Testis (tissue), 2 donors: ENCODE measurements at regions not wholly inside any gene's neighbourhood (a gene's known extent, or its start where the extent isn't known, plus 50 kb on each side); places are given as distances from the start of the nearest gene placed in this dataset.

Experiments
- DNase-seq: peaks from one replicate; pipeline ENCODE4 v3.0.0-alpha.2; 2019
- H3K27ac ChIP-seq, 2 donors: fragments of 200-600 bp; sonication (generic); one replicate each; pipeline ENCODE4 v1.5.1; 2019
- H3K27me3 ChIP-seq: fragments of 200-600 bp; sonication (generic); one replicate; pipeline ENCODE4 v1.5.1; 2019
- H3K36me3 ChIP-seq: fragments of 200-600 bp; sonication (generic); one replicate; pipeline ENCODE4 v1.5.1; 2017; ENCODE audit warnings: low read depth; ENCODE audit errors: missing control alignments
- H3K4me1 ChIP-seq: fragments of 200-600 bp; sonication (generic); one replicate; pipeline ENCODE4 v1.5.1; 2019
- H3K4me3 ChIP-seq, 2 donors: fragments of 200-600 bp; sonication (generic); one replicate each; pipeline ENCODE4 v1.5.1; 2017 to 2019
- H3K9me3 ChIP-seq: fragments of 200-600 bp; sonication (generic); one replicate; pipeline ENCODE4 v1.5.1; 2017
- CTCF ChIP-seq, 3 experiments: fragments of 450-650 bp in 2 of 3; fragments of 200-600 bp in 1 of 3; sonication (generic) in 1 of 3; IDR thresholded peaks; one replicate each; pipeline ENCODE4 v1.5.1; 2016 to 2019; ENCODE audit warnings: antibody characterized with exemption in 3 of 3, mild to moderate bottlenecking in 2 of 3, moderate library complexity in 1 of 3
- POLR2A ChIP-seq: fragments of 450-650 bp; IDR thresholded peaks from one replicate; pipeline ENCODE4 v1.6.1; 2017; ENCODE audit warnings: antibody characterized with exemption, mild to moderate bottlenecking, moderate library complexity
- WGBS, 2 donors: methylation state at CpG; one replicate each; pipeline ENCODE4 v1.1.5; 2018; 5-methylcytosine and 5-hydroxymethylcytosine counted together
- intact Hi-C: fragments of 100-400 bp; cut with DNase I; formaldehyde crosslinking; loops from one replicate; pipeline ENCODE4 v1.15.1; 2023; ENCODE audit warnings: low total_unique reads

DNA sequence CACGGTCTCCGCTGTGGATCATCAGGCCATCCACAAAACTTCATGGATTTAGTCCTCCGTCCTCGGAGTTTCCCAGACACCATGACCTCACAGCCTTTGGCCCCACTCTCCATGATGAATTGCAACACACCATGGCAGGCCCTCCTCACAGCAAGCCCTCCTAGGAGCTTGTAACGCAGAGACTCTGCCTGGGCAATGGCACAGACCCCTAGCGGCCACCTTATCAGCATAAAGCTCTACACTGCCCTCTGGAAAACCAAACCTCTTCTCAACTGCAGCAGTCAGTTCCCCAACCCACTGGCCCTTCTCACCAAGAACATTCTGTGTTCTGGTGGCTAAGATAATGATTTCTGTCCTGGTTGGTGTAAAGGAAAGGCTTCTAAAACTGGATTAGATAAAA lies 238.4 kb upstream of the USP15 start:
- DNase-seq: no peak
- TF ChIP-seq POLR2A: no peak
- no peak for TF ChIP-seq CTCF (IDR thresholded peaks at IDR 0.05)
- H3K4me1 ChIP-seq: no peaks in the 10 kb centered on the region
- no peaks in the 10 kb centered on the region for H3K27me3 ChIP-seq
- H3K4me3 ChIP-seq: no peak overlapping the region
- intact Hi-C loops: no loop called here
- 87 to 92% methylated on average over 6 of the region's 6 CpGs for WGBS, 2 donors
- no peak overlapping the region for H3K27ac ChIP-seq
- no peaks in the 10 kb centered on the region for H3K36me3 ChIP-seq
- no peaks in the 10 kb centered on the region for H3K9me3 ChIP-seq

DNA sequence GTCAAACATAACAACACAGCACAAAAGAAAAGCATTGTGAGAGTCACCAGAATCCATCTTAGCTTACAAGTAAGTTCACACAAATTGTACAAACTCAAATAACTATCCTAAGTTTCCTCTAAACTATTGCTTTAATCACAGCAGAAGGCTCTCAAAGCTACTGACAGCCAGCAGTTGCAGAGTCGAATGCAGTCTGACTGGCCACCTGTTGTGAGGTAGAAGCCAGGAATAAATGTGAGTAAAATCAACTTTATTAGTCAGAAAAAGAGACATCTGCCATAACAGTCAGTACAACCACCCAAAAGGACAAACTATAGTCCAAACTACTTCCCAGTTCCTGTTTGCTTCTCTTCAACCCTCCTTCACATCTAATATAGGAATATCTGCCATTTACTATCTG lies 231.7 kb upstream of the USP15 start:
- Histone ChIP-seq H3K4me3 (no peak overlapping the region), H3K27ac (no peak overlapping the region), H3K9me3 (no peaks in the 10 kb centered on the region), H3K4me1 (no peaks in the 10 kb centered on the region), H3K27me3 (no peaks in the 10 kb centered on the region), H3K36me3 (no peaks in the 10 kb centered on the region)
- no peak for DNase-seq
- intact Hi-C loops: no loop called here
- 75 to 85% methylated on average over 1 of the region's 1 CpG for WGBS, 2 donors
- TF ChIP-seq CTCF (IDR thresholded peaks at IDR 0.05): no peak
- TF ChIP-seq POLR2A: no peak

- Histone ChIP-seq H3K9me3 (no peaks in the 10 kb centered on the region), H3K4me3 (no peak overlapping the region), H3K36me3 (no peaks in the 10 kb centered on the region), H3K4me1 (no peaks in the 10 kb centered on the region), H3K27ac (no peak overlapping the region), H3K27me3 (no peaks in the 10 kb centered on the region)
- intact Hi-C loops: no loop called here
- 50 to 75% methylated on average over 2 of the region's 2 CpGs for WGBS, 2 donors
- no peak for DNase-seq
- no peak for TF ChIP-seq POLR2A
- TF ChIP-seq CTCF (IDR thresholded peaks at IDR 0.05): no peak
Measured at GRCh38 chr12:62032870-62033269, 227.3 kb upstream of the USP15 start.

GRCh38 chr12:62044450-62045135 lies 215.6 kb upstream of the USP15 start:
- no peak for TF ChIP-seq POLR2A
- no peak for TF ChIP-seq CTCF (IDR thresholded peaks at IDR 0.05)
- WGBS, 2 donors: 66 to 74% methylated on average over 5 of the region's 5 CpGs
- Histone ChIP-seq H3K4me3 (no peak overlapping the region), H3K36me3 (no peaks in the 10 kb centered on the region), H3K4me1 (no peaks in the 10 kb centered on the region), H3K27me3 (no peaks in the 10 kb centered on the region), H3K9me3 (no peaks in the 10 kb centered on the region), H3K27ac (no peak overlapping the region)
- DNase-seq: no peak
- intact Hi-C loops: no loop called here

DNA sequence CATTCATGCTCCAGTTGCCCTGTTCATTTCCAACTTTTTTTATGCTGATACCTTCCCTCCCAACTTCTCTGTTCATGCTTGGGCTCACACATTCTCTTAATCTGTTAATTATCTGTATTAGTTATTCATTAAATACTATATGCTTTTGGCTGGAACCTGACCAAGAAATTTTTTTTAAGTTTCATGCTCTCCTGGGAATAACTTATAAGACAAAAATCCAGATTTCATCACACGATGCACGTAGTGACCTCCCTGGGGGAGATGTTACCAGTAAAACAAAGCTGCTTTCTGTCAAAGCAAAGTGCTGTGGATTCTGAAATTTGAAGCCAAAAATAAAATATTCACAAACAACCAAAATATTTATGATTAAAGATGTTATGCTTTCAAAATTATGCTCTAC lies 215.0 kb upstream of the USP15 start:
- no peaks in the 10 kb centered on the region for H3K9me3 ChIP-seq
- DNase-seq: no peak
- 41 to 53% methylated on average over 2 of the region's 2 CpGs for WGBS, 2 donors
- TF ChIP-seq POLR2A (no peak), CTCF (IDR thresholded peaks at IDR 0.05) (no peak)
- no peaks in the 10 kb centered on the region for H3K27me3 ChIP-seq
- intact Hi-C loops: no loop called here
- no peaks in the 10 kb centered on the region for H3K36me3 ChIP-seq
- H3K27ac ChIP-seq: no peak overlapping the region
- H3K4me3 ChIP-seq: no peak overlapping the region
- H3K4me1 ChIP-seq: no peaks in the 10 kb centered on the region
